OCI-LY3 (cell line): ENCODE measurements at regions not wholly inside any gene's neighbourhood (a gene's known extent, or its start where the extent isn't known, plus 50 kb on each side); places are given as distances from the start of the nearest gene placed in this dataset.

ENCODE experiments used
- H2AFZ ChIP-seq: fragments of 200-600, 300-600 bp; shearing (Covaris generic); 2 replicates; pipeline ENCODE4 v1.6.0; 2014; ENCODE audit warnings: antibody characterized with exemption, low read depth, low read length
- H3K27ac ChIP-seq: fragments of 200-600, 300-600 bp; sonication (generic); 2 replicates; pipeline ENCODE4 v1.5.1; 2014; ENCODE audit warnings: mild to moderate bottlenecking, low read length, moderate library complexity, mixed read lengths
- H3K27me3 ChIP-seq: fragments of 200-600, 300-600 bp; sonication (generic); 2 replicates; pipeline ENCODE4 v1.6.1; 2014; ENCODE audit warnings: low read depth, low read length, mixed read lengths
- H3K36me3 ChIP-seq: fragments of 200-600, 300-600 bp; sonication (generic); replicated peaks from 2 replicates; pipeline ENCODE3; 2014; ENCODE audit warnings: low read depth, low read length, mixed read lengths
- H3K4me1 ChIP-seq: fragments of 300-600, 200-600 bp; sonication (generic); 2 replicates; pipeline ENCODE4 v1.6.1; 2014; ENCODE audit warnings: low read length, mixed read lengths
- H3K4me2 ChIP-seq: fragments of 200-600, 300-600 bp; sonication (generic); 2 replicates; pipeline ENCODE4 v1.6.1; 2014; ENCODE audit warnings: low read length, mixed read lengths
- H3K4me3 ChIP-seq: fragments of 300-600, 200-600 bp; sonication (generic); 2 replicates; pipeline ENCODE4 v1.5.1; 2014; ENCODE audit warnings: antibody characterized with exemption, mild to moderate bottlenecking, low read length, moderate library complexity
- H3K79me2 ChIP-seq: fragments of 300-600, 200-600 bp; shearing (Covaris generic); 2 replicates; pipeline ENCODE4 v1.6.1; 2014; ENCODE audit warnings: mild to moderate bottlenecking, low read length, mixed read lengths
- H3K9ac ChIP-seq: fragments of 300-600, 200-600 bp; shearing (Covaris generic); 2 replicates; pipeline ENCODE4 v1.6.0; 2014; ENCODE audit warnings: mild to moderate bottlenecking, low read length, moderate library complexity
- H3K9me3 ChIP-seq: fragments of 200-600, 300-600 bp; shearing (Covaris generic); 2 replicates; pipeline ENCODE4 v1.6.1; 2014; ENCODE audit warnings: low read length, mixed read lengths; ENCODE audit not compliant: insufficient read depth
- H4K20me1 ChIP-seq: fragments of 200-600, 300-600 bp; sonication (generic); 2 replicates; pipeline ENCODE4 v1.6.1; 2016; ENCODE audit warnings: low read length, mixed read lengths; ENCODE audit not compliant: insufficient read depth
- EZH2phosphoT487 ChIP-seq: fragments of 200-600 bp; shearing (Covaris generic); IDR thresholded peaks from 2 replicates; pipeline ENCODE4 v1.6.1; 2018; ENCODE audit warnings: antibody characterized with exemption, mixed run types, low read depth
- TF ChIP-seq, protein P1 (sequence below): fragments of 200-600, 300-600 bp; sonication (generic); IDR thresholded peaks from 2 replicates; pipeline ENCODE4 v1.5.1; 2014; ENCODE audit warnings: antibody characterized with exemption, low read length, low read depth

DNA sequence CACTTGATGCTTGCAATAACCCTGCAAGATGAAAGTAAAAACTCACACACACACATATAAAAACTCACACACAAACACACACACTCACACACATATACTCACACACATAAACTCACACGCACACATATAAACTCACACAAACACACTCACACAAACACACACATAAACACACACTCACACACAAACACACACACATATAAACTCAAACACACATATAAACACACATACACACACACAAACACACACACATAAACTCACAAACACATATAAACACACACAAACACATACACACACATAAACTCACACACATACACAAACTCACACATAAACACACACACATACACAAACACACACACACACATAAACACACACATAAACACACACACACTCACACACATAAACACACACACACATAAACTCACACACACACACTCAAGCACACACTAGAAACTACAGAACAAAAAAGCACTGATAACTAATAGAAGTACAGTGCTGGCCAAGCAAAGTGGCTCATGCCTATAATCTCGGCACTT lies 117.7 kb upstream of the TEKT4 start:
- Histone ChIP-seq H3K4me3 (no peak overlapping the region), H3K36me3 (no peaks in the 10 kb centered on the region), H3K4me2 (no peak overlapping the region), H3K4me1 (no peaks in the 10 kb centered on the region), H3K27ac (no peak overlapping the region), H4K20me1 (no peaks in the 10 kb centered on the region), H3K79me2 (no peaks in the 10 kb centered on the region), H3K9me3 (no peaks in the 10 kb centered on the region), H2AFZ (no peak overlapping the region), H3K27me3 (no peaks in the 10 kb centered on the region), H3K9ac (no peak overlapping the region)
- TF ChIP-seq EZH2phosphoT487, result no peak
- TF ChIP-seq, protein P1, sequence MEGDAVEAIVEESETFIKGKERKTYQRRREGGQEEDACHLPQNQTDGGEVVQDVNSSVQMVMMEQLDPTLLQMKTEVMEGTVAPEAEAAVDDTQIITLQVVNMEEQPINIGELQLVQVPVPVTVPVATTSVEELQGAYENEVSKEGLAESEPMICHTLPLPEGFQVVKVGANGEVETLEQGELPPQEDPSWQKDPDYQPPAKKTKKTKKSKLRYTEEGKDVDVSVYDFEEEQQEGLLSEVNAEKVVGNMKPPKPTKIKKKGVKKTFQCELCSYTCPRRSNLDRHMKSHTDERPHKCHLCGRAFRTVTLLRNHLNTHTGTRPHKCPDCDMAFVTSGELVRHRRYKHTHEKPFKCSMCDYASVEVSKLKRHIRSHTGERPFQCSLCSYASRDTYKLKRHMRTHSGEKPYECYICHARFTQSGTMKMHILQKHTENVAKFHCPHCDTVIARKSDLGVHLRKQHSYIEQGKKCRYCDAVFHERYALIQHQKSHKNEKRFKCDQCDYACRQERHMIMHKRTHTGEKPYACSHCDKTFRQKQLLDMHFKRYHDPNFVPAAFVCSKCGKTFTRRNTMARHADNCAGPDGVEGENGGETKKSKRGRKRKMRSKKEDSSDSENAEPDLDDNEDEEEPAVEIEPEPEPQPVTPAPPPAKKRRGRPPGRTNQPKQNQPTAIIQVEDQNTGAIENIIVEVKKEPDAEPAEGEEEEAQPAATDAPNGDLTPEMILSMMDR, result no peak

DNA sequence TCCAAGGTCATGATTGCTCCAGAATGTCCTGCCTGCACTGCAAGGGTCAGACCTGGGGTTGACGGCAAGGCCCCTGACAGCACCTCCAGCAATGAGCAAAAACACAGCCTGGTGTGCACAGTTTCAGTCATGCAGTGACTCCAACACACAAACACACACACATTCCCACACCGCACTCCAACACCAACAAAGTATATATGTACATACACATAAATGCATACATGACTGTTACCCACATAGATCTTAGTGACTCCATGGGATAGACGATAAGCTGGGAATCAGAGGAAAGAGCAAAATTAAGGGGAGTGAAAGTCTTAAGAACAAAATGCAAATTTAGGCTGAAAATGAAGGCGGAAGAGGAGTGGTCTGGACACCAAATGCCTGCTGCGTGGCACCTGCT lies 112.7 kb upstream of the TEKT4 start:
- no peak overlapping the region for H3K4me3 ChIP-seq
- H3K27ac ChIP-seq, result no peak overlapping the region
- H3K9me3 ChIP-seq, result no peaks in the 10 kb centered on the region
- H3K9ac ChIP-seq, result no peak overlapping the region
- TF ChIP-seq, protein P1, result no peak
- TF ChIP-seq EZH2phosphoT487, result no peak
- no peaks in the 10 kb centered on the region for H3K79me2 ChIP-seq
- no peaks in the 10 kb centered on the region for H3K36me3 ChIP-seq
- no peaks in the 10 kb centered on the region for H3K4me1 ChIP-seq
- H4K20me1 ChIP-seq, result no peaks in the 10 kb centered on the region
- H3K27me3 ChIP-seq, result no peaks in the 10 kb centered on the region
- H3K4me2 ChIP-seq, result no peak overlapping the region
- H2AFZ ChIP-seq, result no peak overlapping the region

DNA sequence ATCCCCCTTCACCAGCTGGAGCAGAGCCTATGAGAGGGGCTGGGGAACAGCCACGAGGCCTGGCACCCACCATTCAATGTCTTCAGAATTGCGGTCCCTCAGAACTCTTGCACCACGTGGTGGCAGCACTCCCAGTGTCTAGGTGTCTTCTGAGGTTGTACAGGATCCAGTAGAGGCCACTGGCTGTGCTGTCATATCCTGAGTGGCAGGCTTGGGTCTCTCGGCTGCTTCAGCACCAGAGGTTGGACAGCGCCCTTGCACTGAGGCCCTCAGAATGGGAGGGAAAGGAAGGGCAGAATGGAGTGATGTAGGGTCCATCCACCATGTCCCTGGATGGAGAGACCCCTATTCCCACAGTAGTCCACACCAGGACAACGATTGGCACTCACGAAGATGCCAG lies 112.0 kb upstream of the TEKT4 start:
- Histone ChIP-seq H3K4me3 (no peak overlapping the region), H3K4me1 (no peaks in the 10 kb centered on the region), H3K9ac (no peak overlapping the region), H3K4me2 (no peak overlapping the region), H4K20me1 (no peaks in the 10 kb centered on the region), H3K27ac (no peak overlapping the region), H3K79me2 (no peaks in the 10 kb centered on the region), H3K9me3 (no peaks in the 10 kb centered on the region), H2AFZ (no peak overlapping the region), H3K36me3 (no peaks in the 10 kb centered on the region), H3K27me3 (no peaks in the 10 kb centered on the region)
- no peak for TF ChIP-seq EZH2phosphoT487
- TF ChIP-seq, protein P1, result no peak; the same call in 1 of the 2 replicates

DNA sequence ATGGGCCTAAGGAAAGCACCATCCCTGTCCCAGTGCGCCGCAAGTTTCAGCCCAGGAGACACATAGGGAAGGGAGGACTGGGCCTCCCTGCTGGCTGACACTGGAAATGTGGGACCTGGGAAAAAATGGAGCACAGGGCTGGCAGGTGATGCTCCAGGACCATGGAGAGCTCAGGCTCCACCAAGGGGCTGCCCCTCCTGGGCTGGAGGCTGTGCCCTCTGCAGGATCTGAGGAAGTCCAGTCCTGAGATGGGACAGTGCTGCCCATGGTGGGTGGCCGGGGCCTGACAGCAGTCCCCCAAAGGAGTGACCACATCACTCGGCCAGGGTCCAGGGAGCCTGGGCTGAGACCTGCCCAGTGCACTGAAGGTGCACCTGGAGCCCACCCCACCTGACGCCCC lies 108.6 kb upstream of the TEKT4 start:
- Histone ChIP-seq H3K4me1 (no peaks in the 10 kb centered on the region), H2AFZ (no peak overlapping the region), H3K4me2 (no peak overlapping the region), H3K27ac (no peak overlapping the region), H3K4me3 (no peak overlapping the region), H3K79me2 (no peaks in the 10 kb centered on the region), H3K36me3 (no peaks in the 10 kb centered on the region), H3K9me3 (no peaks in the 10 kb centered on the region), H3K9ac (no peak overlapping the region), H4K20me1 (no peaks in the 10 kb centered on the region), H3K27me3 (no peaks in the 10 kb centered on the region)
- no peak for TF ChIP-seq EZH2phosphoT487
- TF ChIP-seq, protein P1, result no peak
